ENCODE measurements at regions not wholly inside any gene's neighbourhood (a gene's known extent, or its start where the extent isn't known, plus 50 kb on each side); places are given as distances from the start of the nearest gene placed in this dataset.

GRCh38 chr15:87805117-87805820 is 451.3 kb downstream of the NTRK3 start:
- no peak for DNase-seq (ENCODE audit: low read depth in 3 of 3)

- no peak for DNase-seq (ENCODE audit: low read depth in 3 of 3)
Measured at GRCh38 chr15:87804451-87804850, 452.1 kb downstream of the NTRK3 start.

GRCh38 chr15:87799838-87800237 is 456.7 kb downstream of the NTRK3 start:
- DNase-seq (ENCODE audit: low read depth in 3 of 3) = no peak

- no peak for DNase-seq (ENCODE audit: low read depth in 3 of 3)
Measured at GRCh38 chr15:87799428-87799827, 457.1 kb downstream of the NTRK3 start.

GRCh38 chr15:87793725-87794124 is 462.8 kb downstream of the NTRK3 start:
- DNase-seq (ENCODE audit: low read depth in 3 of 3) = no peak

GRCh38 chr15:87792250-87793040 is 464.1 kb downstream of the NTRK3 start:
- DNase-seq (ENCODE audit: low read depth in 3 of 3) = no peak

- no peak for DNase-seq (ENCODE audit: low read depth in 3 of 3)
Measured at GRCh38 chr15:87781959-87782625, 474.4 kb downstream of the NTRK3 start.

GRCh38 chr15:87779746-87780145 is 476.8 kb downstream of the NTRK3 start:
- DNase-seq (ENCODE audit: low read depth in 3 of 3) = no peak

- no peak for DNase-seq (ENCODE audit: low read depth in 3 of 3)
Measured at GRCh38 chr15:87778358-87778757, 478.2 kb downstream of the NTRK3 start.

GRCh38 chr15:87777054-87777561 is 479.4 kb downstream of the NTRK3 start:
- no peak for DNase-seq (ENCODE audit: low read depth in 3 of 3)

- DNase-seq (ENCODE audit: low read depth in 3 of 3) = no peak
Measured at GRCh38 chr15:87767516-87767915, 489.0 kb downstream of the NTRK3 start.

- DNase-seq (ENCODE audit: low read depth in 3 of 3) = no peak
Measured at GRCh38 chr15:87764461-87765240, 491.9 kb downstream of the NTRK3 start.

GRCh38 chr15:87763837-87764236 is 492.7 kb downstream of the NTRK3 start:
- no peak for DNase-seq (ENCODE audit: low read depth in 3 of 3)

GRCh38 chr15:87761736-87762509 is 494.6 kb downstream of the NTRK3 start:
- DNase-seq (ENCODE audit: low read depth in 3 of 3) = no peak

- no peak for DNase-seq (ENCODE audit: low read depth in 3 of 3)
Measured at GRCh38 chr15:87760547-87761314, 495.8 kb downstream of the NTRK3 start.

- DNase-seq (ENCODE audit: low read depth in 3 of 3) = no peak
Measured at GRCh38 chr15:87758794-87759418, 497.6 kb downstream of the NTRK3 start.

- DNase-seq (ENCODE audit: low read depth in 3 of 3) = no peak
Measured at GRCh38 chr15:87757084-87757483, 499.5 kb downstream of the NTRK3 start.

- no peak for DNase-seq (ENCODE audit: low read depth in 3 of 3)
Measured at GRCh38 chr15:87756072-87756471, 500.5 kb downstream of the NTRK3 start.

GRCh38 chr15:87755226-87755625 is 501.3 kb downstream of the NTRK3 start:
- DNase-seq (ENCODE audit: low read depth in 3 of 3) = no peak

- DNase-seq (ENCODE audit: low read depth in 3 of 3) = no peak
Measured at GRCh38 chr15:87753539-87753938, 503.0 kb downstream of the NTRK3 start.

Measured in stimulated activated CD4-positive, alpha-beta T cell treated with anti-CD3 and anti-CD28 coated beads, TNF-alpha, amount 100 ng/mL, for 24 hours (primary cell).